SK-N-SH (cell line): ENCODE measurements at regions not wholly inside any gene's neighbourhood (a gene's known extent, or its start where the extent isn't known, plus 50 kb on each side); places are given as distances from the start of the nearest gene placed in this dataset.

Source experiments
- CTCF ChIA-PET: fragments of 300-600, 350-600 bp; formaldehyde crosslinking; extraction: SDS; loops from one replicate; lab custom pipeline; 2021; lab: Yijun Ruan, JAX
- POLR2A ChIA-PET: fragments of 350-600 bp; sonication (Branson Sonifier 250); formaldehyde crosslinking; extraction: SDS; loops from one replicate; lab custom pipeline; 2020; ENCODE audit warnings: antibody characterized with exemption, inconsistent platforms; lab: Yijun Ruan, JAX
- DNase-seq: peaks from one replicate; pipeline ENCODE4 v3.0.0; 2012
- H2AFZ ChIP-seq: fragments of 200-600 bp; sonication (generic); 2 replicates; pipeline ENCODE4 v1.8.1; 2016; ENCODE audit warnings: antibody characterized with exemption, mild to moderate bottlenecking, low read depth
- H3F3A ChIP-seq: fragments of 200-600 bp; sonication (generic); replicated peaks from 2 replicates; pipeline ENCODE3; 2016; ENCODE audit warnings: antibody characterized with exemption, mild to moderate bottlenecking; ENCODE audit not compliant: insufficient read depth
- H3K27ac ChIP-seq, 2 experiments: fragments of 200-500 bp in 1 of 2; fragments of 200-600 bp in 1 of 2; sonication (Bioruptor generic) in 1 of 2; sonication (generic), shearing (Covaris generic) in 1 of 2; 2 replicates each; pipeline versions ENCODE4 v1.5.1 to v1.6.1; 2014 to 2016; ENCODE audit warnings: low read depth in 2 of 2, inconsistent platforms in 1 of 2, low read length in 1 of 2, mild to moderate bottlenecking in 1 of 2, mixed read lengths in 1 of 2
- H3K27me3 ChIP-seq: fragments of 200-600 bp; sonication (generic), shearing (Covaris generic); 2 replicates; pipeline ENCODE4 v1.6.1; 2016; ENCODE audit warnings: mixed run types; ENCODE audit not compliant: insufficient read depth
- H3K36me3 ChIP-seq, 2 experiments: fragments of 200-500 bp in 1 of 2; fragments of 200-600 bp in 1 of 2; sonication (Bioruptor generic) in 1 of 2; sonication (generic) in 1 of 2; replicated peaks in 1 of 2; 2 replicates each; pipeline versions ENCODE3 to v1.5.1; 2014 to 2016; ENCODE audit warnings: low read length in 1 of 2, mild to moderate bottlenecking in 1 of 2; ENCODE audit not compliant: insufficient read depth in 2 of 2, control insufficient read depth in 1 of 2
- H3K4me1 ChIP-seq, 2 experiments: fragments of 200-500 bp in 1 of 2; fragments of 200-600 bp in 1 of 2; sonication (Bioruptor generic) in 1 of 2; sonication (generic), shearing (Covaris generic) in 1 of 2; 2 replicates each; pipeline versions ENCODE4 v1.5.1 to v1.6.1; 2014 to 2016; ENCODE audit warnings: low read depth in 1 of 2, low read length in 1 of 2, mixed run types in 1 of 2; ENCODE audit not compliant: insufficient read depth in 2 of 2, control insufficient read depth in 1 of 2
- H3K4me2 ChIP-seq: fragments of 200-600 bp; sonication (generic), shearing (Covaris generic); 2 replicates; pipeline ENCODE4 v1.6.1; 2017; ENCODE audit warnings: mixed run types
- H3K4me3 ChIP-seq, 2 experiments: fragments of 200-500 bp in 1 of 2; fragments of 200-600 bp in 1 of 2; sonication (Bioruptor generic) in 1 of 2; sonication (generic), shearing (Covaris generic) in 1 of 2; 2 replicates each; pipeline versions ENCODE4 v1.5.1 to v1.8.1; 2014 to 2016; ENCODE audit warnings: low read depth in 2 of 2, inconsistent platforms in 1 of 2, low read length in 1 of 2, mild to moderate bottlenecking in 1 of 2, mixed read lengths in 1 of 2, moderate library complexity in 1 of 2
- H3K79me2 ChIP-seq: fragments of 200-600 bp; sonication (generic); 2 replicates; pipeline ENCODE4 v1.8.1; 2017; ENCODE audit warnings: mild to moderate bottlenecking; ENCODE audit not compliant: insufficient read depth
- H3K9ac ChIP-seq: fragments of 200-600 bp; sonication (generic); 2 replicates; pipeline ENCODE4 v1.6.1; 2017; ENCODE audit warnings: mixed run types
- H3K9me2 ChIP-seq: fragments of 200-600 bp; sonication (generic); 2 replicates; pipeline ENCODE4 v1.6.1; 2017; ENCODE audit warnings: mixed run types
- H3K9me3 ChIP-seq: fragments of 200-600 bp; sonication (generic); 2 replicates; pipeline ENCODE4 v1.6.1; 2017; ENCODE audit warnings: mixed run types, mild to moderate bottlenecking, moderate library complexity
- H4K20me1 ChIP-seq: fragments of 200-600 bp; sonication (generic); 2 replicates; pipeline ENCODE4 v1.6.1; 2017; ENCODE audit warnings: mild to moderate bottlenecking, mixed run types; ENCODE audit not compliant: insufficient read depth
- CHD2 ChIP-seq: fragments of 150-350 bp; IDR thresholded peaks from 2 replicates; pipeline ENCODE4 v1.6.1; 2018; ENCODE audit warnings: low read length; ENCODE audit not compliant: partially characterized antibody
- CTCF ChIP-seq: fragments of 200-600 bp; sonication (generic); IDR thresholded peaks from 2 replicates; pipeline ENCODE4 v1.6.1; 2017; ENCODE audit warnings: antibody characterized with exemption, mild to moderate bottlenecking, moderate library complexity
- ELF1 ChIP-seq: IDR thresholded peaks from 2 replicates; pipeline ENCODE4 v1.4.0; 2012
- EZH2phosphoT487 ChIP-seq: fragments of 200-600 bp; sonication (generic); IDR thresholded peaks from 2 replicates; pipeline ENCODE4 v1.6.1; 2017; ENCODE audit warnings: low read depth, mixed run types, mild to moderate bottlenecking, antibody characterized with exemption, moderate library complexity, borderline replicate concordance
- FOXJ3 ChIP-seq: sonication (generic); formaldehyde crosslinking; IDR thresholded peaks from 2 replicates; pipeline ENCODE4 v1.5.1; 2020; ENCODE audit warnings: mild to moderate bottlenecking, missing genetic modification reagents
- FOXM1 ChIP-seq: IDR thresholded peaks from 2 replicates; pipeline ENCODE4 v1.4.0; 2012; ENCODE audit warnings: low read depth, mild to moderate bottlenecking
- JUND ChIP-seq: IDR thresholded peaks from 2 replicates; pipeline ENCODE4 v1.4.0; 2012
- MAX ChIP-seq: IDR thresholded peaks from 2 replicates; pipeline ENCODE4 v1.4.0; 2012; ENCODE audit warnings: low read depth
- PBX3 ChIP-seq: IDR thresholded peaks from 2 replicates; pipeline ENCODE4; 2012
- RAD21 ChIP-seq: IDR thresholded peaks from 2 replicates; pipeline ENCODE4 v1.6.1; 2012; ENCODE audit warnings: mild to moderate bottlenecking, low read length
- RFX5 ChIP-seq: IDR thresholded peaks from 2 replicates; pipeline ENCODE4 v1.6.1; 2012; ENCODE audit warnings: mild to moderate bottlenecking, improper control_type of control experiment, low read length
- SIN3A ChIP-seq: IDR thresholded peaks from 2 replicates; pipeline ENCODE4 v1.6.1; 2012; ENCODE audit warnings: low read depth, mild to moderate bottlenecking, low read length, moderate library complexity, borderline replicate concordance
- SMC3 ChIP-seq: IDR thresholded peaks from 2 replicates; pipeline ENCODE4 v1.6.1; 2012; ENCODE audit warnings: low read depth, low read length, improper control_type of control experiment
- TAF1 ChIP-seq: IDR thresholded peaks from 2 replicates; pipeline ENCODE4 v1.6.1; 2012; ENCODE audit warnings: low read depth, mild to moderate bottlenecking, low read length, moderate library complexity, borderline replicate concordance
- TEAD4 ChIP-seq: IDR thresholded peaks from 2 replicates; pipeline ENCODE4 v1.4.0; 2012; ENCODE audit warnings: mild to moderate bottlenecking, borderline replicate concordance; ENCODE audit not compliant: insufficient read depth
- USF1 ChIP-seq: IDR thresholded peaks from 2 replicates; pipeline ENCODE4 v1.4.0; 2012; ENCODE audit warnings: low read depth, borderline replicate concordance
- ZBTB33 ChIP-seq: IDR thresholded peaks from 2 replicates; pipeline ENCODE4 v1.4.0; 2012; ENCODE audit warnings: low read depth, borderline replicate concordance
- WGBS: methylation state at CpG from one replicate; pipeline ENCODE4 v1.1.6; 2017; ENCODE audit warnings: low lambda C conversion rate; 5-methylcytosine and 5-hydroxymethylcytosine counted together

GRCh38 chr1:102546251-102546650 is 549.5 kb upstream of the OLFM3 start:
- H3K4me2 ChIP-seq, result no peak overlapping the region
- H3K9me2 ChIP-seq, result no peaks in the 10 kb centered on the region
- no peak overlapping the region for H2AFZ ChIP-seq
- no peaks in the 10 kb centered on the region for H3K36me3 ChIP-seq
- H3K4me1 ChIP-seq, result no peaks in the 10 kb centered on the region
- WGBS, result 77% methylated on average over 2 of the region's 2 CpGs
- no peaks in the 10 kb centered on the region for H3F3A ChIP-seq
- H3K79me2 ChIP-seq, result no peaks in the 10 kb centered on the region
- no peaks in the 10 kb centered on the region for H3K9me3 ChIP-seq
- no peak overlapping the region for H3K4me3 ChIP-seq
- ChIA-PET POLR2A (no interaction called here), CTCF (no interaction called here)
- H3K27ac ChIP-seq, result no peak overlapping the region
- H3K9ac ChIP-seq, result no peak overlapping the region
- DNase-seq, result no peak
- no peak for TF ChIP-seq MAX
- no peak for TF ChIP-seq RAD21
- TF ChIP-seq TAF1, result no peak
- TF ChIP-seq JUND, result no peak
- TF ChIP-seq PBX3, result no peak
- TF ChIP-seq CHD2, result no peak
- TF ChIP-seq ELF1, result no peak
- TF ChIP-seq FOXJ3, result no peak
- TF ChIP-seq SMC3, result no peak
- no peak for TF ChIP-seq USF1
- TF ChIP-seq ZBTB33, result no peak
- no peak for TF ChIP-seq SIN3A
- TF ChIP-seq CTCF, result no peak
- TF ChIP-seq RFX5, result no peak
- no peak for TF ChIP-seq FOXM1
- TF ChIP-seq TEAD4, result no peak
- no peak for TF ChIP-seq EZH2phosphoT487
- no peaks in the 10 kb centered on the region for H4K20me1 ChIP-seq
- H3K27me3 ChIP-seq, result no peaks in the 10 kb centered on the region
